ENCODE measurements at regions not wholly inside any gene's neighbourhood (a gene's known extent, or its start where the extent isn't known, plus 50 kb on each side); places are given as distances from the start of the nearest gene placed in this dataset.

- DNase-seq (no peak), ATAC-seq (ENCODE audit: insufficient read depth, low read depth) (no peak)
- Histone ChIP-seq H2AFZ (ENCODE audit: low read depth, low read length) (no peak overlapping the region), H3K9ac (ENCODE audit: low read depth, low read length) (no peak overlapping the region), H3K36me3 (ENCODE audit: insufficient read depth, low read length) (no peaks in the 10 kb centered on the region), H3K4me3 (ENCODE audit: low read depth in 1 of 2, low read length in 2 of 2) (no peak overlapping the region), H3K27me3 (ENCODE audit: insufficient read depth, low read length, poor library complexity) (no peaks in the 10 kb centered on the region), H4K20me1 (ENCODE audit: insufficient read depth, low read length) (no peaks in the 10 kb centered on the region), H3K4me1 (ENCODE audit: insufficient read depth, low read length) (no peaks in the 10 kb centered on the region), H3K4me2 (ENCODE audit: insufficient read depth, low read length) (no peak overlapping the region), H3K27ac (ENCODE audit: low read length) (no peak overlapping the region), H3K79me2 (ENCODE audit: insufficient read depth, low read length) (no peaks in the 10 kb centered on the region), H3K9me3 (ENCODE audit: insufficient read depth, low read length, severe bottlenecking) (no peaks in the 10 kb centered on the region)
- TF ChIP-seq EZH2 (IDR thresholded peaks at IDR 0.05; ENCODE audit: borderline replicate concordance, low read depth, low read length, severe bottlenecking), result no peak
- no peak for TF ChIP-seq CTCF (IDR thresholded peaks at IDR 0.05; ENCODE audit: borderline replicate concordance, extremely low read depth, low read length, poor library complexity, severe bottlenecking)
These were observed 485.5 kb downstream of the PRR32 start for GRCh38 chrX:127305013-127305412.

DNA sequence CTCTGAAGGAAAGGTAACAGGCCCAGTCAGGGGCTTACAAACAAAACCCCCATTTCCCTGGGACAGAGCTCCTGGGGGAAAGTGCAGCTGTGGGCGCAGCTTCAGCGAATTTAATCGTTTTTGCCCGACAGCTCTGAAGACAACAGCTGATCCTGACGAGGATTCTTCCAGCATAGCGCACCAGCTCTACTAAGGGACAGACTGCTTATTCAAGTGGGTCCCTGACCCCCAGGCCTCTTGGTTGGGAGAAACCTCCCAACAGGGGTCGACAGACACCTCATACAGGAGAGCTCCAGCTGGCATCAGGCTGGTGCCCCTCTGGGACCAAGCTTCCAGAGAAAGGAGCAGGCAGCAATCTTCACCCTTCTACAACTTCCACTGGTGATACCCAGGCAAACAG lies 486.7 kb downstream of the PRR32 start:
- ATAC-seq (ENCODE audit: insufficient read depth, low read depth) (no peak), DNase-seq (no peak)
- no peak overlapping the region for H2AFZ ChIP-seq (ENCODE audit: low read depth, low read length)
- no peaks in the 10 kb centered on the region for H3K27me3 ChIP-seq (ENCODE audit: insufficient read depth, low read length, poor library complexity)
- H4K20me1 ChIP-seq (ENCODE audit: insufficient read depth, low read length), result no peaks in the 10 kb centered on the region
- TF ChIP-seq EZH2 (IDR thresholded peaks at IDR 0.05; ENCODE audit: borderline replicate concordance, low read depth, low read length, severe bottlenecking) (no peak), CTCF (IDR thresholded peaks at IDR 0.05; ENCODE audit: borderline replicate concordance, extremely low read depth, low read length, poor library complexity, severe bottlenecking) (no peak)
- no peaks in the 10 kb centered on the region for H3K36me3 ChIP-seq (ENCODE audit: insufficient read depth, low read length)
- H3K9me3 ChIP-seq (ENCODE audit: insufficient read depth, low read length, severe bottlenecking), result no peaks in the 10 kb centered on the region
- H3K4me3 ChIP-seq (ENCODE audit: low read depth in 1 of 2, low read length in 2 of 2), result no peak overlapping the region
- H3K27ac ChIP-seq (ENCODE audit: low read length), result no peak overlapping the region
- H3K9ac ChIP-seq (ENCODE audit: low read depth, low read length), result no peak overlapping the region
- no peaks in the 10 kb centered on the region for H3K4me1 ChIP-seq (ENCODE audit: insufficient read depth, low read length)
- no peaks in the 10 kb centered on the region for H3K79me2 ChIP-seq (ENCODE audit: insufficient read depth, low read length)
- no peak overlapping the region for H3K4me2 ChIP-seq (ENCODE audit: insufficient read depth, low read length)

DNA sequence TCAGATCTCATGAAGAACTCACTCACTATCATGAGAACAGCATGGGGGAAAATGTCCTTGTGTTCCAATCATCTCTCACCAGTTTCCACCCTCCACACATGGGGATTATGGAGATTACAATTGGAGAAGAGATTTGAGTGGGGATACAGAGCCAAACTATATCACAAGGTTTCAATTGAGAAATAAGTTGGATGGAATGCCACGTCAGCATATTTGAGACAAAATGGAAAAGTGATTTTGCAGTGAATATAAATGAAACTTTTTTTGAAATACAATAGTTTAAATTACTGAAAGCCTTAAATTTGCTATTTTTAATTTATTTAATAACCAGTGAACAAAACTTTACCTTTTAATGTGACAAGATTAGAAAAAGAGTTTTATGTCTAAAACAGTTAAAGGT lies 494.1 kb downstream of the PRR32 start:
- no peak overlapping the region for H3K9ac ChIP-seq (ENCODE audit: low read depth, low read length)
- H3K27ac ChIP-seq (ENCODE audit: low read length), result no peak overlapping the region
- no peak overlapping the region for H3K4me2 ChIP-seq (ENCODE audit: insufficient read depth, low read length)
- DNase-seq (no peak), ATAC-seq (ENCODE audit: insufficient read depth, low read depth) (no peak)
- H3K9me3 ChIP-seq (ENCODE audit: insufficient read depth, low read length, severe bottlenecking), result no peaks in the 10 kb centered on the region
- H4K20me1 ChIP-seq (ENCODE audit: insufficient read depth, low read length), result no peaks in the 10 kb centered on the region
- TF ChIP-seq CTCF (IDR thresholded peaks at IDR 0.05; ENCODE audit: borderline replicate concordance, extremely low read depth, low read length, poor library complexity, severe bottlenecking) (no peak), EZH2 (IDR thresholded peaks at IDR 0.05; ENCODE audit: borderline replicate concordance, low read depth, low read length, severe bottlenecking) (no peak)
- H3K36me3 ChIP-seq (ENCODE audit: insufficient read depth, low read length), result no peaks in the 10 kb centered on the region
- no peak overlapping the region for H2AFZ ChIP-seq (ENCODE audit: low read depth, low read length)
- H3K27me3 ChIP-seq (ENCODE audit: insufficient read depth, low read length, poor library complexity), result no peaks in the 10 kb centered on the region
- no peaks in the 10 kb centered on the region for H3K79me2 ChIP-seq (ENCODE audit: insufficient read depth, low read length)
- H3K4me3 ChIP-seq (ENCODE audit: low read depth in 1 of 2, low read length in 2 of 2), result no peak overlapping the region
- no peaks in the 10 kb centered on the region for H3K4me1 ChIP-seq (ENCODE audit: insufficient read depth, low read length)

DNA sequence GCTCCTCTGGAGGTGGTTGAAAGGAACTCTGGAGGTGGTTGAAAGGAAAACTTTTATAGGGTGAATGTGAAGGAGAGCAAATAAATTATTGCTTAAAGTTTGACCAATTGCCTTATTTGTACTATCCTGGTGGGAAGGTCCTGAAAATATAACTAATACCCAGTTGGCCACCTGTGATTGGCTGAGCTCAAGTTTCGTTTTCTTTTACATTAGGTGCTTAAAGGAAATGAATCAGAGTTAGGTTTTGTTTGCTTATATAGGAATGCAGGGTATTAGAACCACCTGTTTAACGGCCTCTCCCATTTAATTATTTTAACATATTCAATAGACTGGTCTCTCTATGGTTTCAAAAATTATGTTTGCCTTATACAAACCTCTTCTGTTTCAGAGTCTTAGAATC lies 497.6 kb downstream of the PRR32 start:
- no peak overlapping the region for H3K4me3 ChIP-seq (ENCODE audit: low read depth in 1 of 2, low read length in 2 of 2)
- H4K20me1 ChIP-seq (ENCODE audit: insufficient read depth, low read length), result no peaks in the 10 kb centered on the region
- no peaks in the 10 kb centered on the region for H3K79me2 ChIP-seq (ENCODE audit: insufficient read depth, low read length)
- no peaks in the 10 kb centered on the region for H3K27me3 ChIP-seq (ENCODE audit: insufficient read depth, low read length, poor library complexity)
- TF ChIP-seq EZH2 (IDR thresholded peaks at IDR 0.05; ENCODE audit: borderline replicate concordance, low read depth, low read length, severe bottlenecking) (no peak), CTCF (IDR thresholded peaks at IDR 0.05; ENCODE audit: borderline replicate concordance, extremely low read depth, low read length, poor library complexity, severe bottlenecking) (no peak)
- H3K27ac ChIP-seq (ENCODE audit: low read length), result no peak overlapping the region
- H3K9me3 ChIP-seq (ENCODE audit: insufficient read depth, low read length, severe bottlenecking), result no peaks in the 10 kb centered on the region
- no peaks in the 10 kb centered on the region for H3K4me1 ChIP-seq (ENCODE audit: insufficient read depth, low read length)
- no peaks in the 10 kb centered on the region for H3K36me3 ChIP-seq (ENCODE audit: insufficient read depth, low read length)
- H3K9ac ChIP-seq (ENCODE audit: low read depth, low read length), result no peak overlapping the region
- H3K4me2 ChIP-seq (ENCODE audit: insufficient read depth, low read length), result no peak overlapping the region
- ATAC-seq (ENCODE audit: insufficient read depth, low read depth), result no peak
- no peak overlapping the region for H2AFZ ChIP-seq (ENCODE audit: low read depth, low read length)
- no peak for DNase-seq

Data from DND-41 (cell line).